ENCODE measurements at regions not wholly inside any gene's neighbourhood (a gene's known extent, or its start where the extent isn't known, plus 50 kb on each side); places are given as distances from the start of the nearest gene placed in this dataset.

DNA sequence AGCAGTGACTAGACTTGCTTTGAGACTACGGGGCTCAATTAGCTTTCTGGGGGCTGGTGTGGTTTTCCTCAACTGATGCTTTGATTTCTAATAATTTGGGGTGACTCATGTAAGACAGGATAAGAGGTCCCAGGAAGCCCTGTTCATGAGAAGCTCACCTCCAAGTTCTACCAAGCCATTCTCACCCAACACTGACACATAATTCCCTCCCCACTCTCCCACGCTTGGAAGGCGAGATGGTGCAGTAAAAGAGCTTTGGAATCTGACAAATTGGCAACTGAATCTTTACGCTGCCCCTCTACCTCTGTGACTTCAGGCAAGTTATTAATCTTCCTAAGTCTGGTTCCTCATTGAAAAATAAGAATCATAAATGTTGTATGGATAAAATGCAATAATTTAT is 299.1 kb upstream of the DUSP10 start:
- TF ChIP-seq CREB1 (CRISPR knock-in tag; IDR thresholded peaks at IDR 0.05) (no peak), CTCF (IDR thresholded peaks at IDR 0.05) (no peak)

Data from WTC11 (cell line).